ENCODE measurements at regions not wholly inside any gene's neighbourhood (a gene's known extent, or its start where the extent isn't known, plus 50 kb on each side); places are given as distances from the start of the nearest gene placed in this dataset.

DNA sequence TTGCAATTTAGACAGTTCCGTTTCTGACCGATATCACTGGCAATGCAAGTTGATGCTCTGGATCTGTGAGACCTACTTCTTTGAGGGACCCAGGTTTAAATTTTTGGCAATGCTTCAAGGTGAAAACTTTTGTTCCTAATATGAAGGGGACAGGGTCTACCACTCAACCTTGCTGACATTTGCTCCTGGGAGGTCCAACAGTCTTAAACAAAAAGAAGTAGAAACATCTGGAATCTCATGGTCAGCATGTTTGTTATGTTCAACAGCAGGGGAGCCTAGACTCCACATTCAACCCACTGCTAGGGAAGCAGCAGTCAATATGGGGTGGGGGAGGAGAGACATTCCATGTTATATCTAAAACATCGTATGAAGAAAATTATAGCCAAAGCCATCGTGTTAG is 196.4 kb downstream of the SIM1 start:
- H3K9ac ChIP-seq (ENCODE audit: low read depth, low read length): no peak overlapping the region
- 96% methylated on average over 2 of the region's 4 CpGs for WGBS
- no peaks in the 10 kb centered on the region for H3K36me3 ChIP-seq (ENCODE audit: insufficient read depth, low read length)
- H3K4me1 ChIP-seq (ENCODE audit: insufficient read depth, low read length): peaks cover 24% of the 10 kb centered on the region
- 0 out of 2 replicates have a peak overlapping the region, but pooled peaks have one; percentile 8 for H3K27ac ChIP-seq (ENCODE audit: low read depth, low read length)
- H3K4me3 ChIP-seq (ENCODE audit: low read length): no peak overlapping the region
- no peaks in the 10 kb centered on the region for H3K9me3 ChIP-seq (ENCODE audit: insufficient read depth, low read depth, low read length)
- no peaks in the 10 kb centered on the region for H3K27me3 ChIP-seq (ENCODE audit: insufficient read depth, low read length)

GRCh38 chr6:100267721-100268123 is 197.0 kb downstream of the SIM1 start:
- Histone ChIP-seq H3K9me3 (ENCODE audit: insufficient read depth, low read depth, low read length) (no peaks in the 10 kb centered on the region), H3K4me3 (ENCODE audit: low read length) (no peak overlapping the region), H3K27me3 (ENCODE audit: insufficient read depth, low read length) (no peaks in the 10 kb centered on the region), H3K27ac (ENCODE audit: low read depth, low read length) (no peak overlapping the region; the same call in 1 of the 2 replicates), H3K9ac (ENCODE audit: low read depth, low read length) (no peak overlapping the region), H3K36me3 (ENCODE audit: insufficient read depth, low read length) (no peaks in the 10 kb centered on the region), H3K4me1 (ENCODE audit: insufficient read depth, low read length) (peaks cover 24% of the 10 kb centered on the region)
- WGBS: 91% methylated on average over 1 of the region's 1 CpG

- no peaks in the 10 kb centered on the region for H3K36me3 ChIP-seq (ENCODE audit: insufficient read depth, low read length)
- H3K9ac ChIP-seq (ENCODE audit: low read depth, low read length): no peak overlapping the region
- WGBS: 91% methylated on average over 10 of the region's 10 CpGs
- no peak overlapping the region for H3K27ac ChIP-seq (ENCODE audit: low read depth, low read length)
- no peaks in the 10 kb centered on the region for H3K27me3 ChIP-seq (ENCODE audit: insufficient read depth, low read length)
- no peaks in the 10 kb centered on the region for H3K9me3 ChIP-seq (ENCODE audit: insufficient read depth, low read depth, low read length)
- peaks cover 24% of the 10 kb centered on the region for H3K4me1 ChIP-seq (ENCODE audit: insufficient read depth, low read length)
- H3K4me3 ChIP-seq (ENCODE audit: low read length): no peak overlapping the region
Observed at GRCh38 chr6:100266494-100267401, 198.0 kb downstream of the SIM1 start.

DNA sequence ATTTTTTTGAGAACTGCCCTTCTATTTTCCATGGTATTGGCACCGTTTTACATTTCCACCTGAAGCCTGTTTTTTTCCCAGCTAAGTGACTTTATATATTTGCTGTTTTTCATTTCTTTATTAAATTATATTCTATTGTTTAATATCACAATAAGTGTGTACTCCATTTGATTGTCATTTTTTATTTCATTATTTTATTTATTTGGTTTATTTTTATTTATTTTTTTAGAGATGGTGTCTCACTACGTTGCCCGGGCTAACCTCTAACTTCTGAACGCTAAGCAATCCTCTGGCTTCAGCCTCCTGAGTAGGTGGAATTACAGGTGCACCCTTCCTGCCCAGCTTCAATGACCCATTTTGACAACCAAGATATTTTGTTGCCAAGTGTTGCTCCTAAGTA is 202.6 kb downstream of the SIM1 start:
- H3K4me3 ChIP-seq (ENCODE audit: low read length): no peak overlapping the region
- H3K27ac ChIP-seq (ENCODE audit: low read depth, low read length): no peak overlapping the region
- 94% methylated on average over 3 of the region's 4 CpGs for WGBS
- no peaks in the 10 kb centered on the region for H3K36me3 ChIP-seq (ENCODE audit: insufficient read depth, low read length)
- H3K9me3 ChIP-seq (ENCODE audit: insufficient read depth, low read depth, low read length): no peaks in the 10 kb centered on the region
- H3K27me3 ChIP-seq (ENCODE audit: insufficient read depth, low read length): no peaks in the 10 kb centered on the region
- H3K9ac ChIP-seq (ENCODE audit: low read depth, low read length): no peak overlapping the region
- H3K4me1 ChIP-seq (ENCODE audit: insufficient read depth, low read length): peaks cover 7% of the 10 kb centered on the region

DNA sequence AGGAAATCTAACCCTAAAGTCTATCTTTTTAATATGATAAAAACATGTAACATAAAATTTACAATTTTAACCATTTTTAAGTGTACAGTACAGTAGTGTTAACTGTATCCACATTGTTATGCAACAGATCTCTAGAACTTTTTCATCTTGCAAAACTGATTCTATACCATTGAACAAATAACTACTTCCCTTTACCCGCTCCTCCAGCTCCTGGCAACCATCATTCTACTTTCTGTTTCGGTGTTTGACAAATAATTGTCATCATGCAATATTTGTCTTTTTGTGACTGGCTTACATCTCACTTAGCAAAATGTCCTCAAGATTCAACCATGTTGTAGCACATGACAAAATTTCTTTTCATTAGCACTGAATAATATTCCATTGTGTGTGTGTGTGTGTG is 203.2 kb downstream of the SIM1 start:
- peaks cover 7% of the 10 kb centered on the region for H3K4me1 ChIP-seq (ENCODE audit: insufficient read depth, low read length)
- no peak overlapping the region for H3K9ac ChIP-seq (ENCODE audit: low read depth, low read length)
- H3K27ac ChIP-seq (ENCODE audit: low read depth, low read length): no peak overlapping the region
- no peaks in the 10 kb centered on the region for H3K9me3 ChIP-seq (ENCODE audit: insufficient read depth, low read depth, low read length)
- H3K36me3 ChIP-seq (ENCODE audit: insufficient read depth, low read length): no peaks in the 10 kb centered on the region
- H3K27me3 ChIP-seq (ENCODE audit: insufficient read depth, low read length): no peaks in the 10 kb centered on the region
- no peak overlapping the region for H3K4me3 ChIP-seq (ENCODE audit: low read length)
- 96% methylated on average over 2 of the region's 2 CpGs for WGBS

DNA sequence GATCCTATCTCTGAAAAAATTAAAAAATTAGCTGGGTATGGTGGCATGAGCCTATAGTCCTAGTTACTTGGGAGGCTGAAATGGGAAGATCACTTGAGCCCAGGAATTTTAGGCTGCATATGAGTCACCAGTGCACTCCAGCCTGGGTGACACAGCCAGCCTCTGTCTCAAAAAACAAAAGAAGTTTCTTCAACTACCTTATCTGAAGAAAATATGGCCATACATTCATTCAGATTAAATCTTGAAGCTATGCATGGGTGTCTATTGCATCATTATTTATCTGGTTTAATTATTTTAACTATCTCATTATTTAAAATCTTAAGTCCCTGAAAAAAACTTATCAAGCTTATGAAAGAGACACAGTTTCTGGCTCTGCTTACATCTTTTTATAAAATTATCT is 204.1 kb downstream of the SIM1 start:
- H3K36me3 ChIP-seq (ENCODE audit: insufficient read depth, low read length): no peaks in the 10 kb centered on the region
- no peak overlapping the region for H3K9ac ChIP-seq (ENCODE audit: low read depth, low read length)
- H3K4me3 ChIP-seq (ENCODE audit: low read length): no peak overlapping the region
- no peaks in the 10 kb centered on the region for H3K27me3 ChIP-seq (ENCODE audit: insufficient read depth, low read length)
- no peaks in the 10 kb centered on the region for H3K9me3 ChIP-seq (ENCODE audit: insufficient read depth, low read depth, low read length)
- no peak overlapping the region for H3K27ac ChIP-seq (ENCODE audit: low read depth, low read length)
- H3K4me1 ChIP-seq (ENCODE audit: insufficient read depth, low read length): peaks cover 7% of the 10 kb centered on the region

DNA sequence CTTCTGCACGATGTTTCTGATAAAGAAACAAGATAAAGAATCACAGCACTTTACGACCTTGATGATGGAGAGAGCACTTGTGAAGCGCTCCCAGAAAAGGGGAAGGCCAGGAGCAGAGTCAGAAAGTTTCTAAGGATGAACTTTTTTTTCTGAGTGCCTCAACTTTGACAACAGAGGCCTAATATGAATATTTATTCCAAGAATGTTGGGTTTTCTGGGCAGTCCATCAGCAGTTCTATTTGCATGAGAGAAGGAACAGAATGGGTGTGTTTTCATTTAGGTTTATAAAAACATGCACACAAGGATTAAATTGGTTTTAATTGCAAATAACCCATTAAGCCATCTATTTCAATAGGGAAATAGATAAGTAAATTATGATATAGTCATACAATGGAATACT is 204.9 kb downstream of the SIM1 start:
- H3K4me1 ChIP-seq (ENCODE audit: insufficient read depth, low read length): peaks cover 7% of the 10 kb centered on the region
- no peak overlapping the region for H3K9ac ChIP-seq (ENCODE audit: low read depth, low read length)
- H3K9me3 ChIP-seq (ENCODE audit: insufficient read depth, low read depth, low read length): no peaks in the 10 kb centered on the region
- no peak overlapping the region for H3K4me3 ChIP-seq (ENCODE audit: low read length)
- WGBS: 93% methylated on average over 3 of the region's 3 CpGs
- no peaks in the 10 kb centered on the region for H3K36me3 ChIP-seq (ENCODE audit: insufficient read depth, low read length)
- H3K27ac ChIP-seq (ENCODE audit: low read depth, low read length): no peak overlapping the region
- H3K27me3 ChIP-seq (ENCODE audit: insufficient read depth, low read length): no peaks in the 10 kb centered on the region

GRCh38 chr6:100258752-100259151 is 206.0 kb downstream of the SIM1 start:
- Histone ChIP-seq H3K4me3 (ENCODE audit: low read length) (no peak overlapping the region), H3K36me3 (ENCODE audit: insufficient read depth, low read length) (no peaks in the 10 kb centered on the region), H3K9ac (ENCODE audit: low read depth, low read length) (no peak overlapping the region), H3K27me3 (ENCODE audit: insufficient read depth, low read length) (no peaks in the 10 kb centered on the region), H3K27ac (ENCODE audit: low read depth, low read length) (no peak overlapping the region), H3K9me3 (ENCODE audit: insufficient read depth, low read depth, low read length) (no peaks in the 10 kb centered on the region), H3K4me1 (ENCODE audit: insufficient read depth, low read length) (peaks cover 7% of the 10 kb centered on the region)
- 90% methylated on average over 2 of the region's 2 CpGs for WGBS

GRCh38 chr6:100257793-100258395 is 206.8 kb downstream of the SIM1 start:
- Histone ChIP-seq H3K27me3 (ENCODE audit: insufficient read depth, low read length) (no peaks in the 10 kb centered on the region), H3K9me3 (ENCODE audit: insufficient read depth, low read depth, low read length) (no peaks in the 10 kb centered on the region), H3K27ac (ENCODE audit: low read depth, low read length) (no peak overlapping the region), H3K36me3 (ENCODE audit: insufficient read depth, low read length) (no peaks in the 10 kb centered on the region), H3K9ac (ENCODE audit: low read depth, low read length) (no peak overlapping the region), H3K4me1 (ENCODE audit: insufficient read depth, low read length) (peaks cover 7% of the 10 kb centered on the region), H3K4me3 (ENCODE audit: low read length) (no peak overlapping the region)
- WGBS: 36% methylated on average over 3 of the region's 4 CpGs

- Histone ChIP-seq H3K9me3 (ENCODE audit: insufficient read depth, low read depth, low read length) (no peaks in the 10 kb centered on the region), H3K36me3 (ENCODE audit: insufficient read depth, low read length) (no peaks in the 10 kb centered on the region), H3K4me1 (ENCODE audit: insufficient read depth, low read length) (peaks cover 7% of the 10 kb centered on the region), H3K27me3 (ENCODE audit: insufficient read depth, low read length) (no peaks in the 10 kb centered on the region), H3K27ac (ENCODE audit: low read depth, low read length) (no peak overlapping the region), H3K4me3 (ENCODE audit: low read length) (no peak overlapping the region), H3K9ac (ENCODE audit: low read depth, low read length) (no peak overlapping the region)
- WGBS: 86% methylated on average over 5 of the region's 5 CpGs
Observed at GRCh38 chr6:100255701-100256100, 209.0 kb downstream of the SIM1 start.

GRCh38 chr6:100247123-100247522 is 217.6 kb downstream of the SIM1 start:
- Histone ChIP-seq H3K27ac (ENCODE audit: low read depth, low read length) (no peak overlapping the region), H3K9ac (ENCODE audit: low read depth, low read length) (no peak overlapping the region), H3K9me3 (ENCODE audit: insufficient read depth, low read depth, low read length) (no peaks in the 10 kb centered on the region), H3K36me3 (ENCODE audit: insufficient read depth, low read length) (no peaks in the 10 kb centered on the region), H3K4me3 (ENCODE audit: low read length) (no peak overlapping the region), H3K4me1 (ENCODE audit: insufficient read depth, low read length) (0 out of 2 replicates have a peak, but pooled peaks cover 3% of the 10 kb centered on the region), H3K27me3 (ENCODE audit: insufficient read depth, low read length) (no peaks in the 10 kb centered on the region)
- no CpG with 5 or more reads among the region's 1 CpG for WGBS
